ENCODE measurements at regions not wholly inside any gene's neighbourhood (a gene's known extent, or its start where the extent isn't known, plus 50 kb on each side); places are given as distances from the start of the nearest gene placed in this dataset.

- no peak for DNase-seq
- Histone ChIP-seq H3K27me3 (peaks cover 12% of the 10 kb centered on the region; the same call in 1 of the 2 replicates), H3K4me3 (ENCODE audit: low read depth, low read length) (no peak overlapping the region), H3K4me1 (no peaks in the 10 kb centered on the region), H3K9me3 (no peaks in the 10 kb centered on the region), H3K36me3 (no peaks in the 10 kb centered on the region)
- TF ChIP-seq CTCF (IDR thresholded peaks at IDR 0.05; ENCODE audit: low read depth, low read length): no peak
These were observed 259.7 kb downstream of the CDCA7 start for GRCh38 chr2:173614265-173614930.

GRCh38 chr2:173623438-173624319 is 269.0 kb downstream of the CDCA7 start:
- Histone ChIP-seq H3K36me3 (no peaks in the 10 kb centered on the region), H3K9me3 (no peaks in the 10 kb centered on the region), H3K4me1 (no peaks in the 10 kb centered on the region), H3K4me3 (ENCODE audit: low read depth, low read length) (no peak overlapping the region), H3K27me3 (no peaks in the 10 kb centered on the region)
- DNase-seq: no peak
- no peak for TF ChIP-seq CTCF (IDR thresholded peaks at IDR 0.05; ENCODE audit: low read depth, low read length)

GRCh38 chr2:173625315-173625714 is 270.6 kb downstream of the CDCA7 start:
- Histone ChIP-seq H3K4me1 (no peaks in the 10 kb centered on the region), H3K27me3 (no peaks in the 10 kb centered on the region), H3K9me3 (no peaks in the 10 kb centered on the region), H3K36me3 (no peaks in the 10 kb centered on the region), H3K4me3 (ENCODE audit: low read depth, low read length) (no peak overlapping the region)
- no peak for TF ChIP-seq CTCF (IDR thresholded peaks at IDR 0.05; ENCODE audit: low read depth, low read length)
- DNase-seq: no peak

GRCh38 chr2:173629076-173629475 is 274.4 kb downstream of the CDCA7 start:
- no peaks in the 10 kb centered on the region for H3K4me1 ChIP-seq
- no peaks in the 10 kb centered on the region for H3K36me3 ChIP-seq
- no peak overlapping the region for H3K4me3 ChIP-seq (ENCODE audit: low read depth, low read length)
- H3K27me3 ChIP-seq: no peaks in the 10 kb centered on the region
- H3K9me3 ChIP-seq: no peaks in the 10 kb centered on the region
- no peak for TF ChIP-seq CTCF (IDR thresholded peaks at IDR 0.05; ENCODE audit: low read depth, low read length)
- no peak for DNase-seq

- TF ChIP-seq CTCF (IDR thresholded peaks at IDR 0.05; ENCODE audit: low read depth, low read length): no peak
- Histone ChIP-seq H3K4me1 (no peaks in the 10 kb centered on the region), H3K4me3 (ENCODE audit: low read depth, low read length) (no peak overlapping the region), H3K36me3 (no peaks in the 10 kb centered on the region), H3K9me3 (no peaks in the 10 kb centered on the region), H3K27me3 (no peaks in the 10 kb centered on the region)
- DNase-seq: no peak
These were observed 275.9 kb downstream of the CDCA7 start for GRCh38 chr2:173630425-173631126.
